ENCODE measurements at regions not wholly inside any gene's neighbourhood (a gene's known extent, or its start where the extent isn't known, plus 50 kb on each side); places are given as distances from the start of the nearest gene placed in this dataset.
A peak's percentile ranks its signal among the peaks of the same experiment; 100 is the strongest.

DNA sequence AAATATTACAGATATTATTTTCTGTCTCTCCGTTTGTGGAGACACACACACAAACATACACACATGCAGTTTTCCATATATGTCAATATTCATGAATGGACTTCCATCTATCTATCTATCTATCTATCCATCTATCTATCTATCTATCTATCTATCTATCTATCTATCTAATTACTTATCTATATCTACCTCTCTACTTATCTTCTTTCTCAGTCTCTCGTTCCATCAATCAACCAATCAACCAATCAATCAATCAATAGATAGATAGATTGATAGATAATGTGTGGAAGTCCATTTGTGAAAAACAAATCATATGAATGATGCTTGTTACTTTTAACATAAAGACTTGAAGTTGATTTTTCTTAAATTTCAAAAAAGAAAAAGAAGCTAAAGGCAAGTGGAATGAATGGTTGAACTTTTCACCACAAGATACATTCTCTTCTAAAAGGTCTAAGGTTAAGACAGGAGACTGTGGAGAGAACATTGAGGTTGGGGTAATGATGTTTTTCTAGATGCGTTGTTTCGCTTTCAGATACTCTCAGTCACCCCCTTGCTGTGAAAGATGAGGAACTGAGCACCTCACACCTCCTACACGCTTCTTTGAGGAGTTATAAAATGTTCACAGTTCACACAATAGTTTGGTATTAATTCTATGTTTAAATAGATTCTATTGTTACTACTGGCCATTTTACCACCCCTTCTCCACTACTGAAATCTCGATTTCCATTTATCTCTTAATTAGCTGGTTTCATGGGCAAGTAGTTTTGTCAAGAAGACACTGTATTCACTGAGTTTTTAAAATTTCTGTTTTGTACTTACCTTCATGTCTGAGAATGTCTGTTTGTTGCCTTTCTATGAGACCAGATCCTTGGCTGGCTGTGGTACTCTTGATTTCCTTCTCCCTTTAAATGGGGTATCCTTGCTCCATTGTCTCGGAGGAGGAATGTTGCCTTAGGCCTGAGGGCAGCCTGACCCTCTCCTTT is 114.1 kb downstream of the EMX2 start (continued):
- peak; percentile 86; the same call in 1 of the 2 replicates for TF ChIP-seq CHD2 (IDR thresholded peaks at IDR 0.05; ENCODE audit: borderline replicate concordance, low read depth, low read length)
- TF ChIP-seq CEBPB (IDR thresholded peaks at IDR 0.05; ENCODE audit: borderline replicate concordance in 1 of 2, low read depth in 2 of 2, low read length in 2 of 2) = no peak
- no peak for TF ChIP-seq ZZZ3 (IDR thresholded peaks at IDR 0.05; ENCODE audit: control insufficient read depth, insufficient read length, low read depth)
- TF ChIP-seq KAT2A (conservative IDR thresholded peaks at IDR 0.05; ENCODE audit: control insufficient read depth, low read depth, low read length) = no peak
- TF ChIP-seq ATF7 (IDR thresholded peaks at IDR 0.05; ENCODE audit: low read depth) = peak; percentile 92
- TF ChIP-seq, protein P1, sequence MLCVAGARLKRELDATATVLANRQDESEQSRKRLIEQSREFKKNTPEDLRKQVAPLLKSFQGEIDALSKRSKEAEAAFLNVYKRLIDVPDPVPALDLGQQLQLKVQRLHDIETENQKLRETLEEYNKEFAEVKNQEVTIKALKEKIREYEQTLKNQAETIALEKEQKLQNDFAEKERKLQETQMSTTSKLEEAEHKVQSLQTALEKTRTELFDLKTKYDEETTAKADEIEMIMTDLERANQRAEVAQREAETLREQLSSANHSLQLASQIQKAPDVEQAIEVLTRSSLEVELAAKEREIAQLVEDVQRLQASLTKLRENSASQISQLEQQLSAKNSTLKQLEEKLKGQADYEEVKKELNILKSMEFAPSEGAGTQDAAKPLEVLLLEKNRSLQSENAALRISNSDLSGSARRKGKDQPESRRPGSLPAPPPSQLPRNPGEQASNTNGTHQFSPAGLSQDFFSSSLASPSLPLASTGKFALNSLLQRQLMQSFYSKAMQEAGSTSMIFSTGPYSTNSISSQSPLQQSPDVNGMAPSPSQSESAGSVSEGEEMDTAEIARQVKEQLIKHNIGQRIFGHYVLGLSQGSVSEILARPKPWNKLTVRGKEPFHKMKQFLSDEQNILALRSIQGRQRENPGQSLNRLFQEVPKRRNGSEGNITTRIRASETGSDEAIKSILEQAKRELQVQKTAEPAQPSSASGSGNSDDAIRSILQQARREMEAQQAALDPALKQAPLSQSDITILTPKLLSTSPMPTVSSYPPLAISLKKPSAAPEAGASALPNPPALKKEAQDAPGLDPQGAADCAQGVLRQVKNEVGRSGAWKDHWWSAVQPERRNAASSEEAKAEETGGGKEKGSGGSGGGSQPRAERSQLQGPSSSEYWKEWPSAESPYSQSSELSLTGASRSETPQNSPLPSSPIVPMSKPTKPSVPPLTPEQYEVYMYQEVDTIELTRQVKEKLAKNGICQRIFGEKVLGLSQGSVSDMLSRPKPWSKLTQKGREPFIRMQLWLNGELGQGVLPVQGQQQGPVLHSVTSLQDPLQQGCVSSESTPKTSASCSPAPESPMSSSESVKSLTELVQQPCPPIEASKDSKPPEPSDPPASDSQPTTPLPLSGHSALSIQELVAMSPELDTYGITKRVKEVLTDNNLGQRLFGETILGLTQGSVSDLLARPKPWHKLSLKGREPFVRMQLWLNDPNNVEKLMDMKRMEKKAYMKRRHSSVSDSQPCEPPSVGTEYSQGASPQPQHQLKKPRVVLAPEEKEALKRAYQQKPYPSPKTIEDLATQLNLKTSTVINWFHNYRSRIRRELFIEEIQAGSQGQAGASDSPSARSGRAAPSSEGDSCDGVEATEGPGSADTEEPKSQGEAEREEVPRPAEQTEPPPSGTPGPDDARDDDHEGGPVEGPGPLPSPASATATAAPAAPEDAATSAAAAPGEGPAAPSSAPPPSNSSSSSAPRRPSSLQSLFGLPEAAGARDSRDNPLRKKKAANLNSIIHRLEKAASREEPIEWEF (IDR thresholded peaks at IDR 0.05; ENCODE audit: insufficient replicate concordance, low read depth, low read length) = peak; percentile 97
- no peak for TF ChIP-seq CTCF (IDR thresholded peaks at IDR 0.05 in 2 of 3, conservative IDR thresholded peaks at IDR 0.05 in 1 of 3; ENCODE audit: control insufficient read depth in 2 of 3, extremely low read depth in 1 of 3, insufficient read depth in 1 of 3, low read depth in 3 of 3, low read length in 3 of 3)
- peak; percentile 98 for TF ChIP-seq SKIL (IDR thresholded peaks at IDR 0.05; ENCODE audit: low read depth, poor library complexity, severe bottlenecking)
- no peak for TF ChIP-seq PAX8 (IDR thresholded peaks at IDR 0.05)
- TF ChIP-seq ZBTB11 (CRISPR knock-in tag; IDR thresholded peaks at IDR 0.05) = no peak
- peak; percentile 65; the same call in 1 of the 2 replicates for TF ChIP-seq JUND (IDR thresholded peaks at IDR 0.05; ENCODE audit: low read depth, low read length)
- no peak for TF ChIP-seq IRF3 (IDR thresholded peaks at IDR 0.05)
- TF ChIP-seq HCFC1 (IDR thresholded peaks at IDR 0.05; ENCODE audit: low read length) = no peak

Data from GM12878 (cell line).